Left renal cortex interstitium (tissue), 4 donors: ENCODE measurements at regions not wholly inside any gene's neighbourhood (a gene's known extent, or its start where the extent isn't known, plus 50 kb on each side); places are given as distances from the start of the nearest gene placed in this dataset.
"Not testable (repeated sequence)": the region's sequence is repeated elsewhere in the genome, so short reads cannot be mapped to it uniquely, and the experiment has no call there.

ENCODE experiments used
- DNase-seq, 4 donors: peaks; one replicate each; pipeline ENCODE4 v3.0.0-alpha.2; 2013; ENCODE audit warnings: low read depth in 4 of 4, low spot score in 2 of 4, missing footprints in 1 of 4

DNA sequence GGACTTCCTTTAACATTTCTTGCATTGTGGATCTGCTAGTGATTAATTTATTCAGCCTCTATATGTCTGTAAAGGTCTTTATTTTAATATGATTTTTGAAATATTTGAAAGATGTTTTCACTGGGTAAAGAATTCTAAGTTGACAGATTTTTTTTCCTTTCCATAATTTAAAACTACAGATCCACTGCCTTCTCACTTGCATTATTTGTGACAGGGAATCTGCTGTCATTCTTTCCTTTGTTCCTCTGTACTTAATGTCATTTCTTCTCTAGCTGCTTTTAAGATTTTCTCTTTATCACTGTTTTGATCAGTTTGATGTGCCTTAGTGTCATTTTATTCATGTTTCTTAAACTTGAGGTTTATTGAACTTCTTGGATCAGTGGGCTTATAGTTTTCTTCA, 159.9 kb downstream of the CYB561 start:
- no peak for DNase-seq

DNA sequence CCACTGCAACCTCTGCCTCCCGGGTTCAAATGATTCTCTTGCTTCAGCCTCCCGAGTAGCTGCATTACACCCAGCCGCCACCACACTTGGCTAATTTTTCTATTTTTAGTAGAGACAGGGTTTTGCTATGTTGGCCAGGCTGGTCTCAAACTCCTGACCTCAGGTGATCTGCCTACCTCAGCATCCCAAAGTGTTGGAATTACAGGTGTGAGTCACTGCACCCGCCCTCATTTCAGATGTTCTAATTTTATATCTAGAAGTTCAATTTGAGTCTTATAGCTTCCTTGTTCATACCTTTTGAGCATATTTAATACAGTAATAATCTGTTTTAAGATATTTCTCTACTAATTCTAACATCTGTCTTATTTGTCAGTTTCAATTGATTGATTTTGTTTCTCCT, 159.1 kb downstream of the CYB561 start:
- not testable (repeated sequence) for DNase-seq

DNA sequence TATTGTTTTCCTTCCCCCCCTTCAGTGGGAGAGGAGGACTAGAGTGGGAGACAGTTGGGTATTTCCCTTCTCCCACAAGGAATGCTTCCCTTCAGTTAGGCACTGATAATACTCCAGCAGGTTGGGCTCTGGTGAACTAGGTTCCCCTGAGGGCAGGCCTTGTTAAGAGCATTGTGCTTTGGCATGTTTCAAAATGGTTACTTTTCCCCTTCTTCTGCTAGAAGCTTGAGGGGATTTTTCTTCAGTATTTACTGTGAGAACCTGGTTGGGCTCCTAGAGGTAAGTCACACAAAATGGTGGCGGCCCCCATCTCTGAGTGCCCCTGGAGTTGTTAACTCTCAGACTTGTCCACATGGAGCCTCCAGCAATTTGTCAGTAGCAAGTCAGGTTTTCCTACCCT, 156.2 kb downstream of the CYB561 start:
- no peak for DNase-seq

DNA sequence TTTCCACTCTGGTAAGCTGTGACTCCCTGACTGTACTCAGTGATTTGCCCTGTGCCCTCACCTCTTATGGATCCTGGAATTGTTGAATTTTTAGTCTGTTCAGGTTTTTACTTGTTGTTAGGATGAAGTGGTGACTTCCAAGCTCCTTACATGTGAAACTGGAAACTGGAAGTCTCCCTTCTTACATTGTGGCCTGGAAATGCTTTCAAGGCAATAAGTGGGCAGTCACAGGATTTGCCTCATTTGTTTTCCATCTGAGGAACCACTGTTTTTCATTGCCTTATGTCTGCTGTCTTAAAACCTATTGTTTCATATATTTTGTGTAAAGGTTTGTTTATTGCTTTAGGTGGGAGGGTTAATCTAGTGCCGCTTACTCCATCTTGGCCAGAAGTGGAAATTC, 155.8 kb downstream of the CYB561 start:
- no peak for DNase-seq

DNA sequence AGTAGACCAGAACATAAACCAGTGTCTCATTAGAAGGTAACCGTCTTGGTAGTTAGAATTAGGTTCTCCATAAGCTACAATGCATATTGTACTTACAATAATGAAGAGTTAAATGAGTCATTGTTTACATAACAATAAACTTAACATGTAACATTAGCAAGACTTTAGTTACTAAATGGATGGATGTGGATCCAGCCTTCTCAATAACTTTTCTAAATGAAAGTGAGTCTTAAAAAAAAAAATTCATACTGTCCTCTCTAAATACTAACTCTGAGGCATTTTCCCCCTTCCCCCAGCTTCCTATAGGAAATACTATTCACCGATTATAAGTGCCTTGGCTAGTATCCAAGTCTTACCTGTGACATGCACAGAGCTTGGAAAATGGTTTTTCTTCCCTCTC, 155.3 kb downstream of the CYB561 start:
- DNase-seq: no peak

DNA sequence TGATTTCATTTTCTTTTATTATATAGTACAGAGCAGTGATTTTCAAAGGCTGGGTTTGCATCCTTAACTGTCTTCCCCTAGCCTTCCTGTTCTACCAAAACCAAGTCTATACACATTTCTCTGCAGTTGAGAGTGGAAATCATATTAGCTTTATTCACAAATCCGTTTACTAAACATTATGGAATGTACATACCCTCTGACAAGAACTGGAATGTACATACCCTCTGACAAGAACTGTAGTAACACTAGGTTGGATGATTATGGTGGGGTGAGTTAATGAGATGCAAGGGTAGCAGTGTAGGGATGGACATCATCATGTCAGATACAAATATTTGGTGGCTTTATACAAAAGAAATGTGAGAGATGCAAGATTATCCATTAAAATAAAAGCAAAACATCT, 154.8 kb downstream of the CYB561 start:
- DNase-seq: no peak

DNA sequence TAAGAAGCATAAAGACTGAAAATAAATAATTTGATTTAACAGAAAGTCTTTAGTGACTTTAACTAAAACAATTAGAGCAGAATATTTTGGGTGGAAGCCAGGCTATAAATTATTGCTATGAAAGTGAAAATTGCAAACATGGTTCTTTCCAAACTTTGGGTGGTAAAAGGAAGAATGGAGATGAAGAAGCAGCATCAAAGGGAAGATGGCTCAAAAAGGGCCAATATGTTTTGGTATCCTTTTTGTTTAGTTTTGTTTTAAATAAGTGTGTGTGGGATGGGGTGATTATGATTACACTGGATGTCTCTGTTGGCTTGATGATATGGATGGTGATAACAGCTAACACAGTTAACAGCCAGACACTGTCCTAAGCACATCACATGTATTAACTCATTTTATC, 153.7 kb downstream of the CYB561 start:
- DNase-seq: no peak

DNA sequence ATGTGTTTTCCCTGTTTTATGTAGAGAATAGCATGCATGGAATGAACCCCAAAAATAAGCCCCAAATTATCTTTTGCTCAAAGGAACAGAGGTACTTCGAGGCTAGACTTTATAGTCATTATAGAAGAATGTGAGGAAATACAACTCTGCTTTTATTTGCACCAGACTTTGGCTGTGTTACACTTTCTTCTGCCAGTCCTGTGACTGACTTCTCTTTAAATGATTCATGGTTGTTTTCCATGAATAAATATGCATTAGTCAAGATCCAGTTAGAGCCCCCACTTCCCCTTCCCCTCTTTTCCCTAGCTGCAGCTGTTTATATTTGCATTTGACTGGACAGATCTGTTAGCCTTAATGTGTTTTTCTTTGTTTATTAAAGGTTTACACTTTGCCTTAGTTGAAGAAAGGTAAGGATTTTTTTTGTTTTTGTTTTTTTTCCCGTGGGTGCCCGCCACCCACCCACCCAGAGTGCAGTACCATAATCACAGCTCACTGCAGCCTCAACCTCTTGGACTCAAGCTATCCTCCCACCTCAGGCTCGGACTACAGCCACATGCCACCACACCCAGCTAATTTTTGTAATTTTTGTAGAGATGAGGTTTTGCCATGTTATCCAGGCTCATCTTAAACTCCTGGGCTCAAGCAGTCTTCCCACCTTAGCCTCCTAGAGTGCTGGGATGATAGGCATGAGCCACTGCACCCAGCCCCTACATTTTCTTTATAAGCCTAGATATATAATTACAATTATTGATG, 152.6 kb downstream of the CYB561 start:
- no peak for DNase-seq

DNA sequence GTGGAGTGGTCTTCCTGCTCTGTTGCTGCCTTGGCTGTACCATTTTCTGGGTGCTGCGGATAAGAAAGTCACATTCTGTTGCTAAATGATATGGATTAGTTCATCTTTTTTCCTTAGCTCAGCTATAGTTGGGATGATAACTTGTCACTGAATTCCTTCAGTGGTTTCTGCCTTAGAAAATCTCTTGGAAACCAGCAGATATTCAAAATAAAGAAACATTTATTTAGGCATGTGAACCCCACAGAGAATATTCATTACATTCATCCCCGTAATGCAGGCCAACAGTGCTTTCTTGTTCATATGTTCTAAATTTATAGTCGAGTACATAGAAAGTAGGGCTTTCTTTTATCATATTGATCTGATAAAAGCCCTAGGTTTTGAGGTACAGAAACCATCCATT, 151.3 kb downstream of the CYB561 start:
- DNase-seq: no peak

DNA sequence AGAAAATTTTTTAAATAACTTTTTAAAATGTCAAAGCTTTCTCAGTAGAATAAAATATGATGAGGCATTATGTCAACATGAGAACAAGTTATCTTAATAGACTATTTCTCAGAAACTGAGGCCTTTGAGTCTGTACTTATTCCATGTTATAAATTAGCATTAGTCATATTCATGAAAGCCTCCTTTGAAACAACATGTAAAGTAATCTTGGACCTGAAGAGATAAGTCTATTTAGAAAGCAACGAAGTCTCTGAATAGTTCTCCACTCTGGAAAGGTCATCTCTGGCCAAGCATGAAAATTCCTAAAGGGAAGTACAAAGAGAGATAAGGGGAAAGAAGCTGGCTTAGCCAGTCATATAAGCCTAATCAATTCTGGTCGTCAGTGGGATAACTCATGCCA, 150.8 kb downstream of the CYB561 start:
- no peak for DNase-seq

DNA sequence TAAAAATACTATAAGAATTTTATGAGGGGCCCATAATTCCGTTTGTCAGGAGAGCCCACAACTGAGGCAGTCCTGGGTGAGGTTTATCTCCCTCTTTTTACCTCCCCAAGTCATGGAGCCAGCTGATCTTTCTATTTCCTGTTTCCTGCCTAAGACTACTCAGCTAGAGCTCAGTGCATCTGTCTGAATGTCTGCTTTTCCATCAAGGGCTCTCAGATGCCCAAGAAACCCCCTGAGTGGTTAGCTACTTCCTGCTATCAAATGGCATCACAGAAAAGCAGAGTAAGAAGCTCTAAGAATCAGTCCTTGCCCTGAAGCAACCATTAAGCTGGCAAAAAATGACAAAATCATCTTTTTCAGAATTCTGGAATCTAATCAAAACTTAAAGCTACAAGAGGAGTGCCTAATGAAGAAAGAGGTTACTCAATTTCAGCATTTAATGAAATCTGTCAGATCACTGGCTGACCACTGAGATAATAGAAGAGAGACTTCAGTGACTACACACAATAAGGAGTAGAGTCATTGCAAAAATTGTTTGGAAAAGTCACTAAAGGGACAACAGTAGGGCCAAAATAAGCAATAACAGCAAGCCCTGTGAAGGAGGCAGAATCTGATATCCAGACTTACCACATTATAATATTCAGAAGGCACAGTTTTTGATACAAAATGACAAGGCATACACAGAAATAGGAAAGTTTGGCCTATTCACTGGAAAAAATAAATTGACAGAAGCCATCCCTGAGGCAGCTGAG, 150.1 kb downstream of the CYB561 start:
- no peak for DNase-seq

DNA sequence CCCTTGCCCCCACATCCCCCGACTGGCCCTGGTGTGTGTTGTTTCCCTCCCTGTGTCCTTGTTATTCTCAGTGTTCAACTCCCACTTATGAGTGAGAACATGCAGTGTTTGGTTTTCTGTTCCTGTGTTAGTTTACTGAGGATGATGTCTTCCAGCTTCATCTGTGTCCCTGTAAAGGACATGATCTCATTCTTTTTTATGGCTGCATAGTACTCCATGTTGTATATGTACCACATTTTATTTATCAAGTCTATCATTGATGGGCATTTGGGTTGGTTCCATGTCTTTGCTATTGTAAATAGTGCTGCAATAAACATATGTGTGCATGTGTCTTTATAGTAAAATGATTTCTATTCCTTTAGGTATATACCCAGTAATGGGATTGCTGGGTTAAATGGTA, 147.2 kb downstream of the CYB561 start:
- DNase-seq: not testable (repeated sequence)

DNA sequence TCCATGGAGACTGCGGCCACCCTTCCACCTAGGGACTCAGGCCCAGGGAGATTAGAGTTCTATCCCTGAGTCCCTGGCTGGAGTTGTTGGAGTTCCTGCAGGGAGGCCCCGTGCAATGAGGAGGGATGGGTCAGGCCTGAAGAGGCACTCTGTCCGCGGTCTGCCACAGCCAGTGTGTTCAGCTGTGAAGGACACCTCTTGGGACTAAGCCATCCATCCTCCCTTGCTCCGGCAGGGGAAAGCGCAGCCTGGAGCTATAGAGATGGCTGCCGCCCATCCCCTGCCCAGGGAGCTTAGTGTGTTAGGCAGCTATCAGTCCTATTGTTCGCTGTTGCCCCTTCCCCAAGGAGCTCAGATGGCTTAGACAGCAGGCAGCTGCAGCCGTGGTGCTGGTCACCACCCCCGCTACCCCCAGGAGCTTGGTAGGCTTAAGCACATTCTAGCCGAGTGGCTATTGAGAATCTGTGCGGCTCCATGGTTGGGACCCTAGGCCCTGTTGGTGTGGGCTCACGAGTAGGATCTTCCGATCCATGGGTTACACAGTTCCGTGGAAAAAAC, 141.3 kb downstream of the CYB561 start:
- no peak for DNase-seq

DNA sequence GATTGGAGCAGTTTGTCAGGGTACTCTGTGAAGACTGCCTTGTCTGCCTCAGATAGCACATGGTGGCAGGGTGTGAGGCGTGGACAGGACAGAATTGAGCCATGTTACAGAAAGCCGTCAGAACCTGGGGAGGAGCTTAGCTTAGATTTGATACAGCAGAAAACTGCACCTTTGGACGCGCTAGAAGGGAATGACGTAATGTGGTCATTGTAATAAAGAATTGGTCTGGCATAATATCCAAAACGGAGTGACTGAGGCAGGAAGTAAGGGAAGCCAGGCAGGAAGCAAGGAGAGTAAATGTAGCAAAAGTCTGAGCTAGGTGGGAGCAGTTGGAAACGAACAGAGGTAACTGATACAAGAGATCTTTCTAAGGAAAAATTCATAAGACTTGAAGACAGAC, 140.2 kb downstream of the CYB561 start:
- no peak for DNase-seq

DNA sequence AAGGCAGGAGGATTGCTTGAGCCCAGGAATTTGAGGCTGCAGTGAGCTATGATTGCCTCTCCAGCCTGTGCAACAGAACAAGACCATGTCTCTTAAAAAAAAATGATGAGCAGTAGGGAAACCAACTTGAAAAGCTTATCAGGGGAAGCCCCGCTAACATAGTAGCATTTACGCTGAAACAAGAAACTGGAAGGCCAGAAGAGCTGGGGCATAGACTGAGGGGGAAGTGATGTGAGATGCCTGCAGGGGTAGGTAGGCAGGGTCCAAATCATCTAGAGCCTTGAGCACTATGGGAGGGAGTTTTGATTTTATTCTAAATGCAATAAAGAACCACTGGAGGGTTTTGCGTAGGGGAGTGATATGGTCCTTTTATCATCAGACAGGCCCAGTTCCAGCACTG, 139.3 kb downstream of the CYB561 start:
- DNase-seq: no peak

DNA sequence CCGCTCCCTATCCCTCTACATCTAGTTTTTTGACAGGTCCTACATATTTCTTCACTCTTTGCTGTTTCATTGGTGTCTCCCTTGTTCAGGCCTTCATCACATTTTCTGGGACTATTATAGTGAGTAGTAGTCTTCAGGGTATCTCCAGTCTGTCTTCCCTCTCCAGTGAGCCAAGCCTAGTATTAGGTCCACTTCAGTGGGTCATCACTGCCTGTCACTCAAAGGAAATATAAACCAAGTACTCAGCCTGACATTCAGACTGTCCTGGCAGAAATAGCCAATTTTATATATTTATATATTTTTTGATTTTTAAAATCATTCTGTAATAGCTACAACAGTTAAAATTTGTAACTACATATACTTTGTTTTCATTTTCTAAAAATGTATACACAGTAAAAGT, 137.8 kb downstream of the CYB561 start:
- DNase-seq: no peak

DNA sequence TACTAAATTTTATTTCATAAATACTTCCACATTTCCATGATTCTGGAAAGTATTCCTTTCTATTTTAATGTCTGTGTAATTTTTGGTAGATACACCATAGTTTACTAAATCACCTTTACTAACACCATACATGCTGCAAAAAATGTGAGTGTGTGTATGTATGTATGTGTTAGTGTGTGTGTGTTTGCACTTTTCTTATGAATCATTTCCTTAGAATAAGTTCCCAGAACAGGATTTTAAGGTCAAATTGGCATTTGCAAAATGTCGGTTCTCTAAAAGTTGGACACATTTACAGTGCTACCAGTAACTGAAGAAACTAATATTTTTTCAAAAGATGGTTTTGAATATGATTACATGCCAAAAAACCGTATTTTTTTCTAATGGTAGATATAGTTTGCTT, 137.1 kb downstream of the CYB561 start:
- no peak for DNase-seq

DNA sequence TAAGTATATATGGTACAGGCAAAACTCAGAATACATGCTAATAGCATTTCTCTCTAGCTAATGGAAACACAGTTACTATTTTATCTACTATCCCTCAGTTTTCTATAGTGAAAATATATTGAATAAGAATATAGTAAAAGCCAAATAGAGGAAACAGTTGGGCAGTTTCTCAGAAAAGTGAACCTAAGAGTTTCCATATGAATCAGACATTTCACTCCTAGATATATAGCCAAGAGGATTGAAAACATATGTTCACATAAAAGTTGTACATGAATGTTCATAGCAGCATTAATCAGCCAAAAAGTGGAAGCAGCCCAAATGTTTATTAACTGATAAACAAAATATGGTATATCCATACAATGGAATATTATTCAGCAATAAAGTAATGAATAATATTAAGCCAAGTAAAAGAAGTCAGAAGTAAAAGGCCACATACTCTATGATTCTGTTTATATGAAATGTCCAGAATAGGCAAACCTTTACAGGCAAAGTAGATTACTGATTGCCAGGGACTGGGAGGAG, 134.6 kb downstream of the CYB561 start:
- no peak for DNase-seq

DNA sequence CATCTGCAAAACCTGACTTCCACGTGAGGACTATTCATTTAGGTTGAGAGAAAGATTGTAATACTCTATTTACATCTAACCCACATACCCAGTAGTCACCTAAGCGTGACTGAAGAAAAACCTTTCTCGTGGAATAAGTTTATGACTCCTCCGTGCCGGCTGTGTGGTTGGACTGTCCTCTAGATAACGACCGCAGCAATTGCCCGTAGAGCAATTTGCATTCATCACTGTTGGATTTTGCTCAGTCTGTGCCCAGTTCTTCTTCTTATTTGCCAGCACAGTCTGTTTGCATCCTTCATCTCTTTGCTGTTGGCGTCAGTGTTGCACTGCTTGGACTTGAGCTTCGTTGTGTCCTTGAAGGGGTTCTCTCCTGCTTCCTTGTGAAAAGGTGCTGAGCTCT, 131.3 kb downstream of the CYB561 start:
- no peak for DNase-seq

DNA sequence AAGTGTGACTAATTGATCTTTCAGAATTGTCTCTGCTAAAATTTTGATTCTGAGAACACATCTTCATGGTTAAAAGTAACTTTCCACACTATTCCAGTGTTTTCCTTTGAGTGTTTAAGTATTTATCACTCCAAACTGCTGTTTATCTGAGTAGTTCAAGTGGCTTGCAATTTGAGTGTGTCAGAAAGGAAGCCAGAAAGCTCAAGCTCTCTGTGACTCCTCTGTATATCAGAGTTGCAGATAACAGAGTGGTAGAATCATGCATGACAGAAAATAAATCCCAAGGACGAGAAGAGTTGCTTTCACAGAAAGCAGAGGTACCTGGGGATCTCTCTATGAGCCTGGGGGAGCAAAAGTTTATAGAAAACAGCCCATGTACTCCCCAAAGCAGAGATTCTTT, 130.0 kb downstream of the CYB561 start:
- DNase-seq: no peak

DNA sequence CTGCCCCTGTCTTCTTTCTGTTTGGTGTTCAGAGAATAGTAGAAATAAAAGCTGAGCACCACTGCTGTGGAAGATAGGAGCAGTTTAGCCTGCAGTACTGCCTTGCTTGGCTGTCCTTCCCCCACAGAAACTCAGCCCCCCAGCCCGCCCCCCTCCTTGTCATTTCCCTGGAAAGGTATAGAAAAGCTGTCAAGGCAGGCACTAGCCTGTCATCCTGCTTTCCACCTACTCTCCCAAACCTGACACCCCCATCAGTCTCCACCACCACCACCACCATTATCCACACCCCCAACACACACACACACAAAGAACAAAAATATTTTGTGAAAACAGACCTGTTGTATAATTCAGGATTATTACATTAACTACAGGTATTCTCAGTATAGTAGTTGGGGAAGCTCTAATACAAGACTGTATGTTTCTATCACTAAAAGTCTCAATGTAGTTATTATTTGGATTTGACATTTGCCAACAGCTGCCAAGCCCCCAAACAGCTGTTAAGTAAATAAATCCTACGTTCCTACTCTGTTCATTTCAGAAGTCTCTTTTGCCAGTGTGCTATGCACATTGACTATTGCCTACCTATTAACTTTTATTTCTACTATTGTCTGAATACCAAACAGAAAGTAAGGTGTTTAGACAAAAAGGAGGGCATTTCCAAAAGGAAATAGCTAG, 128.8 kb downstream of the CYB561 start:
- no peak for DNase-seq
